ENCODE measurements at regions not wholly inside any gene's neighbourhood (a gene's known extent, or its start where the extent isn't known, plus 50 kb on each side); places are given as distances from the start of the nearest gene placed in this dataset.

- Histone ChIP-seq H3K4me2 (ENCODE audit: low read length) (no peak overlapping the region), H3K27ac (ENCODE audit: low read depth, low read length) (no peak overlapping the region), H3K9me3 (ENCODE audit: control insufficient read depth in 1 of 2, insufficient read depth in 1 of 2, low read depth in 1 of 2, low read length in 2 of 2) (peaks cover 8 to 11% of the 10 kb centered on the region in 2 experiments; a peak in 3 of 4 replicates), H3K4me1 (ENCODE audit: control insufficient read depth in 1 of 2, insufficient read depth in 2 of 2, low read length in 2 of 2) (no peaks in the 10 kb centered on the region), H3K27me3 (ENCODE audit: insufficient read depth, low read length) (no peaks in the 10 kb centered on the region), H3K4me3 (replicated peaks in 1 of 2; ENCODE audit: low read depth in 1 of 2, low read length in 2 of 2) (no peak overlapping the region), H2AFZ (ENCODE audit: low read depth, low read length, poor library complexity, severe bottlenecking) (no peak overlapping the region), H4K20me1 (ENCODE audit: insufficient read depth) (no peaks in the 10 kb centered on the region), H3K79me2 (ENCODE audit: insufficient read depth, low read length) (no peaks in the 10 kb centered on the region), H3K36me3 (ENCODE audit: control insufficient read depth in 1 of 2, insufficient read depth in 2 of 2, low read length in 2 of 2) (no peaks in the 10 kb centered on the region), H3K9ac (ENCODE audit: low read length) (no peak overlapping the region), H3K9me2 (ENCODE audit: insufficient read depth) (no peaks in the 10 kb centered on the region)
- BruUV-seq (replicated peaks): no TSS peak
- intact Hi-C loops (cut with micrococcal nuclease): no loop called here
- ChIA-PET RAD21 (ENCODE audit: low non-redundant PET in 1 of 2, low total read pairs in 2 of 2, uncharacterized antibody in 2 of 2, unreplicated experiment in 2 of 2) (no interaction called here), CTCF (no interaction called here), POLR2A (no interaction called here)
- TF ChIP-seq ZBTB33 (IDR thresholded peaks at IDR 0.05; ENCODE audit: extremely low read depth, insufficient replicate concordance, low read length) (no peak), POLR2A (IDR thresholded peaks at IDR 0.05; ENCODE audit: borderline replicate concordance, extremely low read depth, insufficient read depth, insufficient read length) (no peak), RAD21 (IDR thresholded peaks at IDR 0.05; ENCODE audit: low read depth) (no peak), ZNF274 (IDR thresholded peaks at IDR 0.05; ENCODE audit: low read depth, low read length) (no peak), REST (IDR thresholded peaks at IDR 0.05; ENCODE audit: low read depth) (no peak), ZFX (IDR thresholded peaks at IDR 0.05) (no peak), ATF3 (IDR thresholded peaks at IDR 0.05) (no peak), EGR1 (IDR thresholded peaks at IDR 0.05; ENCODE audit: low read depth) (no peak), EZH2phosphoT487 (IDR thresholded peaks at IDR 0.05; ENCODE audit: borderline replicate concordance) (no peak), CBX3 (IDR thresholded peaks at IDR 0.05; ENCODE audit: low read depth) (no peak), MAX (IDR thresholded peaks at IDR 0.05) (no peak), SIN3A (IDR thresholded peaks at IDR 0.05; ENCODE audit: low read depth) (no peak), ELF1 (IDR thresholded peaks at IDR 0.05; ENCODE audit: borderline replicate concordance, low read depth) (no peak)
- DNase-seq (ENCODE audit: low read depth, low spot score) (no peak), ATAC-seq (no peak)
Observed at GRCh38 chr5:13480834-13481233, 463.7 kb downstream of the DNAH5 start.

Measured in HCT116 (cell line).